Prostate gland (tissue), 2 donors: ENCODE measurements at regions not wholly inside any gene's neighbourhood (a gene's known extent, or its start where the extent isn't known, plus 50 kb on each side); places are given as distances from the start of the nearest gene placed in this dataset.

ENCODE experiments used
- CTCF ChIP-seq, 4 experiments: fragments of 200-600 bp in 2 of 4; fragments of 450-650 bp in 2 of 4; sonication (generic) in 2 of 4; IDR thresholded peaks; 1 replicate in 3 of 4; 2 replicates in 1 of 4; pipeline ENCODE4 v1.5.1; 2016 to 2019; ENCODE audit warnings: antibody characterized with exemption in 4 of 4, mild to moderate bottlenecking in 2 of 4, moderate library complexity in 2 of 4
- POLR2A ChIP-seq: fragments of 450-650 bp; IDR thresholded peaks from one replicate; pipeline ENCODE4 v1.6.1; 2016; ENCODE audit warnings: antibody characterized with exemption, mild to moderate bottlenecking
- POLR2AphosphoS5 ChIP-seq: sonication (generic); formaldehyde crosslinking; IDR thresholded peaks from one replicate; pipeline ENCODE4 v1.6.1; 2017; ENCODE audit warnings: antibody characterized with exemption

DNA sequence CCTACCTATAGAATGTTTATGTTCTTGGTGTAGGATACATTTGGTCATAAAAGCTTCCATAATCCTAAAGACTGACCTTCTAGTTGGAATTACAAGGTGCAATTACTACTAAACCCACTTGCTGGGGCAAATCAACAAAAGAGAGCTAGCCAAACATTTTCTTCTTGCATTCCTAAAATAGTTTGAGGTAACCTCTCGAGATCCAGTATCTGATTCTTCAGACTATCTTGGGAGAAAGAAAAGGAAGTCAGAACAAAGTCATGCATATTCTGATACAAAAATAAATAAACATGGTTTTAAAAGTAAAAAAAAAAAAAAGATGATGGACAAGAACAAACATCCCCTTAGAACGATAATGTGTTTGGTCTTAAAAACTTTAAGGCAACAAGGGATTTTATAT lies 294.2 kb upstream of the RSPO3 start:
- no peak for TF ChIP-seq CTCF (IDR thresholded peaks at IDR 0.05)
- no peak for TF ChIP-seq POLR2A
- TF ChIP-seq POLR2AphosphoS5, result no peak
